Body of pancreas (tissue), 4 donors: ENCODE measurements at regions not wholly inside any gene's neighbourhood (a gene's known extent, or its start where the extent isn't known, plus 50 kb on each side); places are given as distances from the start of the nearest gene placed in this dataset.

Experiments
- ATAC-seq: fragments of 150-250 bp; one replicate; pipeline ENCODE4 v1.9.1; 2016
- DNase-seq, 4 donors: peaks; one replicate each; pipeline ENCODE4 v3.0.0-alpha.2; 2019
- H3K27ac ChIP-seq, 4 donors: fragments of 200-600 bp; sonication (generic); 1 replicate in 3 of 4; 2 replicates in 1 of 4; pipeline versions ENCODE4 v1.5.1 to v1.6.1; 2016 to 2019; ENCODE audit warnings: mild to moderate bottlenecking in 1 of 4, mixed read lengths in 1 of 4, moderate library complexity in 1 of 4
- H3K27me3 ChIP-seq, 2 donors: fragments of 200-600 bp; sonication (generic); one replicate each; pipeline ENCODE4 v1.6.0; 2016; ENCODE audit warnings: mild to moderate bottlenecking in 1 of 2
- H3K36me3 ChIP-seq, 2 donors: fragments of 200-600 bp; sonication (generic); replicated peaks in 1 of 2; 2 replicates each; pipeline ENCODE4 v1.5.1; 2016; ENCODE audit warnings: low read depth in 2 of 2; ENCODE audit not compliant: insufficient read depth in 1 of 2
- H3K4me1 ChIP-seq: fragments of 200-600 bp; sonication (generic); one replicate; pipeline ENCODE4 v1.6.0; 2016
- H3K4me3 ChIP-seq, 2 donors: fragments of 200-600 bp; sonication (generic); 1 replicate in 1 of 2; 2 replicates in 1 of 2; pipeline ENCODE4 v1.5.1; 2016 to 2019
- H3K9me3 ChIP-seq, 3 donors: fragments of 200-600 bp; sonication (generic); 1 replicate in 2 of 3; 2 replicates in 1 of 3; pipeline ENCODE4 v1.5.1; 2016
- CTCF ChIP-seq, 7 experiments: fragments of 450-650 bp in 4 of 7; fragments of 200-600 bp in 3 of 7; sonication (generic) in 3 of 7; IDR thresholded peaks; one replicate each; pipeline ENCODE4 v1.5.1; 2016 to 2019; ENCODE audit warnings: antibody characterized with exemption in 7 of 7
- POLR2A ChIP-seq, 3 donors: fragments of 450-650 bp; IDR thresholded peaks; one replicate each; pipeline ENCODE4 v1.6.1; 2016; ENCODE audit warnings: antibody characterized with exemption in 3 of 3, mild to moderate bottlenecking in 2 of 3
- WGBS, 2 donors: methylation state at CpG; one replicate each; pipeline ENCODE4 v1.1.5; 2017; 5-methylcytosine and 5-hydroxymethylcytosine counted together
- intact Hi-C: fragments of 100-400 bp; cut with DNase I; formaldehyde crosslinking; loops from one replicate; pipeline ENCODE4 v1.15.1; 2023

- intact Hi-C loops, result no loop called here
- H3K9me3 ChIP-seq, result no peaks in the 10 kb centered on the region
- no peaks in the 10 kb centered on the region for H3K4me1 ChIP-seq
- DNase-seq (no peak), ATAC-seq (no peak)
- no peak for TF ChIP-seq POLR2A (IDR thresholded peaks at IDR 0.05)
- no peak for TF ChIP-seq CTCF (IDR thresholded peaks at IDR 0.05)
- no peaks in the 10 kb centered on the region for H3K36me3 ChIP-seq
- no peak overlapping the region for H3K4me3 ChIP-seq
- H3K27me3 ChIP-seq, result no peaks in the 10 kb centered on the region
- H3K27ac ChIP-seq, result no peak overlapping the region
Measured at GRCh38 chr13:85486663-85487062, 312.6 kb downstream of the SLITRK6 start.

- intact Hi-C loops, result no loop called here
- Histone ChIP-seq H3K9me3 (no peaks in the 10 kb centered on the region), H3K4me3 (no peak overlapping the region), H3K27ac (no peak overlapping the region), H3K4me1 (no peaks in the 10 kb centered on the region), H3K36me3 (no peaks in the 10 kb centered on the region), H3K27me3 (no peaks in the 10 kb centered on the region)
- DNase-seq (no peak), ATAC-seq (no peak)
- TF ChIP-seq CTCF (IDR thresholded peaks at IDR 0.05) (no peak), POLR2A (IDR thresholded peaks at IDR 0.05) (no peak)
- WGBS, 2 donors, result 51 to 59% methylated on average over 2 of the region's 2 CpGs
Measured at GRCh38 chr13:85473144-85473543, 326.1 kb downstream of the SLITRK6 start.

DNA sequence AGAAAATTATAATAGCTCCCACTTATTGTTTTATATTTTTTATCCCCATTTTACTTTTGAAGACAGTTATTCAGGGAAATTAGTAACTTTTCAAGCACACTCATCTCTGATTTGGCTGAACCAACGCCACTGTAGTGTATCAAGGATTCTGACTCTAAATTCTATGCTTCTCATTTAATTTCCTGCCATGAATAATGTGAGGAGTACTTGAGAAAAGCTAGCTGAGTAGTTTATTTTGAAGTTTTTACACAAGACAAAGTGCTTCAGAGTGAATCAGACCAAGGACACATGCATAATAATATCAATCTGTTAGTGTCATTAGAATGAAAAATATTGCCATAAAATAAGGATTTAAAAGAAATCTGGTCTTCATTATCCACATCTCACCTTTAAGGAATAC, 329.9 kb downstream of the SLITRK6 start:
- 38 to 44% methylated on average over 1 of the region's 1 CpG for WGBS, 2 donors
- no peak for DNase-seq
- Histone ChIP-seq H3K27me3 (no peaks in the 10 kb centered on the region), H3K27ac (no peak overlapping the region), H3K4me1 (no peaks in the 10 kb centered on the region), H3K4me3 (no peak overlapping the region), H3K36me3 (no peaks in the 10 kb centered on the region), H3K9me3 (no peaks in the 10 kb centered on the region)
- no peak for TF ChIP-seq POLR2A (IDR thresholded peaks at IDR 0.05)
- no peak for TF ChIP-seq CTCF (IDR thresholded peaks at IDR 0.05)
- intact Hi-C loops, result no loop called here
- ATAC-seq, result no peak

- intact Hi-C loops, result no loop called here
- ATAC-seq, result no peak
- no peak for DNase-seq
- H3K27ac ChIP-seq, result no peak overlapping the region
- TF ChIP-seq CTCF (IDR thresholded peaks at IDR 0.05), result no peak
- no peak for TF ChIP-seq POLR2A (IDR thresholded peaks at IDR 0.05)
- WGBS, 2 donors, result 65 to 68% methylated on average over 3 of the region's 3 CpGs
- peaks cover 0 to under 1% (median 0%) of the 10 kb centered on the region in 3 donors for H3K9me3 ChIP-seq
- H3K4me3 ChIP-seq, result no peak overlapping the region
- no peaks in the 10 kb centered on the region for H3K4me1 ChIP-seq
- H3K36me3 ChIP-seq, result no peaks in the 10 kb centered on the region
- no peaks in the 10 kb centered on the region for H3K27me3 ChIP-seq
Measured at GRCh38 chr13:85462792-85463425, 336.3 kb downstream of the SLITRK6 start.

DNA sequence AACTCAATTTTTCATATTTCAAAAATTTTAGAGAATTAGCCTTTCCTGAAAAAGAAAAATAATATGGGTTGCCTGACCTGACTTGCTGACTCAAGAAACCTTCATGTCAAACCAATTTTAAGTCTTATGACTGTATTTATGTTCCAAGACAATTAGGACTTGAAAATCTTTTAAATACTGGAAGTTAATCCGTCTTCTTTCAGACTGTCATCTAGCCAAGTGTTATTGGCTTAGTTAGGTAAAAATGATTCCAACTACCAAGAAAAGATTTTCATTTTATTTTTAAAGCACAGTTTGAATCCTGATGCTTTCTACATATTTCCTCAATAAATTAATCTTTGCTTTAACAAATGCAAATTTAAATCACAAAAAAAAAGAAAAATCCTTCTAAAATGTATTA, 337.6 kb downstream of the SLITRK6 start:
- no peak for TF ChIP-seq POLR2A (IDR thresholded peaks at IDR 0.05)
- no peak for TF ChIP-seq CTCF (IDR thresholded peaks at IDR 0.05)
- ATAC-seq (no peak), DNase-seq (no peak)
- intact Hi-C loops, result no loop called here
- H3K4me3 ChIP-seq, result no peak overlapping the region
- 69 to 71% methylated on average over 1 of the region's 1 CpG for WGBS, 2 donors
- H3K9me3 ChIP-seq, result peaks cover 0 to 5% (median 0%) of the 10 kb centered on the region in 3 donors
- H3K27me3 ChIP-seq, result no peaks in the 10 kb centered on the region
- H3K27ac ChIP-seq, result no peak overlapping the region
- H3K4me1 ChIP-seq, result no peaks in the 10 kb centered on the region
- H3K36me3 ChIP-seq, result no peaks in the 10 kb centered on the region
